HEK293T (cell line): ENCODE measurements at regions not wholly inside any gene's neighbourhood (a gene's known extent, or its start where the extent isn't known, plus 50 kb on each side); places are given as distances from the start of the nearest gene placed in this dataset.
"Not testable (repeated sequence)": the region's sequence is repeated elsewhere in the genome, so short reads cannot be mapped to it uniquely, and the experiment has no call there.

ENCODE experiments used
- CTCF ChIA-PET: fragments of 350-600 bp; formaldehyde crosslinking; extraction: SDS; loops from one replicate; lab custom pipeline; 2021; ENCODE audit warnings: antibody characterized with exemption, inconsistent platforms; lab: Yijun Ruan, JAX
- POLR2A ChIA-PET: fragments of 350-600 bp; formaldehyde crosslinking; extraction: SDS; loops from one replicate; lab custom pipeline; 2020; ENCODE audit warnings: antibody characterized with exemption, inconsistent platforms; lab: Yijun Ruan, JAX
- DNase-seq: peaks from one replicate; pipeline ENCODE4 v3.0.0; 2012; ENCODE audit warnings: mixed read lengths; ENCODE audit errors: extremely low spot score
- ARNT ChIP-seq: fragments of 450-650 bp; IDR thresholded peaks from 2 replicates; pipeline ENCODE4 v1.6.1; 2017; ENCODE audit warnings: mild to moderate bottlenecking
- BHLHE40 ChIP-seq: fragments of 450-650 bp; IDR thresholded peaks from 2 replicates; pipeline ENCODE4 v1.6.1; 2016; ENCODE audit warnings: mild to moderate bottlenecking, moderate library complexity, borderline replicate concordance
- CTBP1 ChIP-seq: fragments of 450-650 bp; IDR thresholded peaks from 2 replicates; pipeline ENCODE4 v1.6.1; 2016; ENCODE audit warnings: borderline replicate concordance
- ELF4 ChIP-seq: fragments of 450-650 bp; IDR thresholded peaks from 2 replicates; pipeline ENCODE4 v1.6.1; 2017; ENCODE audit warnings: antibody characterized with exemption
- FOXA1 ChIP-seq: fragments of 450-650 bp; IDR thresholded peaks from 2 replicates; pipeline ENCODE4 v1.6.1; 2016; ENCODE audit warnings: mild to moderate bottlenecking
- FOXK2 ChIP-seq: fragments of 450-650 bp; IDR thresholded peaks from 2 replicates; pipeline ENCODE4 v1.6.1; 2016; ENCODE audit warnings: mild to moderate bottlenecking
- FOXM1 ChIP-seq: fragments of 450-650 bp; IDR thresholded peaks from 2 replicates; pipeline ENCODE4 v1.6.1; 2017; ENCODE audit warnings: mild to moderate bottlenecking, borderline replicate concordance
- HDGF ChIP-seq: fragments of 450-650 bp; IDR thresholded peaks from 2 replicates; pipeline ENCODE4 v1.6.1; 2017; ENCODE audit warnings: antibody characterized with exemption, borderline replicate concordance
- L3MBTL2 ChIP-seq: fragments of 450-650 bp; conservative IDR thresholded peaks from 2 replicates; pipeline ENCODE4 v1.6.1; 2016; ENCODE audit warnings: mild to moderate bottlenecking
- LEF1 ChIP-seq: fragments of 450-650 bp; IDR thresholded peaks from 2 replicates; pipeline ENCODE4 v1.6.1; 2017; ENCODE audit warnings: mild to moderate bottlenecking, borderline replicate concordance
- NFRKB ChIP-seq: fragments of 450-650 bp; IDR thresholded peaks from 2 replicates; pipeline ENCODE4 v1.6.1; 2016; ENCODE audit warnings: mild to moderate bottlenecking, moderate library complexity
- PKNOX1 ChIP-seq: fragments of 450-650 bp; IDR thresholded peaks from 2 replicates; pipeline ENCODE4 v1.6.1; 2016
- SP1 ChIP-seq: fragments of 450-650 bp; IDR thresholded peaks from 2 replicates; pipeline ENCODE4 v1.6.1; 2017
- SUZ12 ChIP-seq: fragments of 450-650 bp; IDR thresholded peaks from 2 replicates; pipeline ENCODE4 v1.6.1; 2016; ENCODE audit warnings: mild to moderate bottlenecking
- TARDBP ChIP-seq: fragments of 450-650 bp; IDR thresholded peaks from 2 replicates; pipeline ENCODE4 v1.6.1; 2016
- ZNF384 ChIP-seq: fragments of 450-650 bp; IDR thresholded peaks from 2 replicates; pipeline ENCODE4 v1.6.1; 2016

- DNase-seq, result no peak
- CTCF ChIA-PET, result interaction anchor here (0.6 kb wide), 1 partner anchor 138 kb away, joined by 3 read pairs; no protein-coding TSS in a partner anchor
These were observed 68.1 kb upstream of the BLTP1 start for GRCh38 chr4:122083989-122084388.

GRCh38 chr4:122083351-122083750 is 68.8 kb upstream of the BLTP1 start:
- ChIA-PET CTCF (interaction anchor here (1.2 kb wide), 1 partner anchor 134 kb away, joined by 3 read pairs; no protein-coding TSS in a partner anchor), POLR2A (no interaction called here)
- no peak for DNase-seq
- TF ChIP-seq BHLHE40, result no peak
- TF ChIP-seq PKNOX1, result no peak
- TF ChIP-seq LEF1, result no peak
- TF ChIP-seq FOXK2, result no peak
- TF ChIP-seq CTBP1, result no peak
- no peak for TF ChIP-seq ELF4

More at GRCh38 chr4:122083989-122084388, 68.1 kb upstream of the BLTP1 start:
- TF ChIP-seq LEF1 (no peak), FOXA1 (no peak), NFRKB (no peak), ARNT (no peak), ZNF384 (no peak), CTBP1 (no peak), SP1 (no peak), TARDBP (no peak), L3MBTL2 (no peak), ELF4 (no peak), BHLHE40 (no peak), PKNOX1 (no peak), SUZ12 (no peak)
- POLR2A ChIA-PET, result no interaction called here

- no peak for DNase-seq
- TF ChIP-seq ZNF384 (no peak), ARNT (no peak), CTBP1 (no peak), PKNOX1 (no peak), HDGF (no peak), BHLHE40 (no peak), SP1 (no peak), SUZ12 (no peak), LEF1 (no peak), FOXK2 (no peak), NFRKB (no peak), FOXM1 (no peak)
- ChIA-PET POLR2A (no interaction called here), CTCF (interaction anchor here (1.2 kb wide), 1 partner anchor 133 kb away, joined by 3 read pairs; no protein-coding TSS in a partner anchor)
These were observed 69.5 kb upstream of the BLTP1 start for GRCh38 chr4:122082661-122083060.

GRCh38 chr4:122077653-122078052 is 74.5 kb upstream of the BLTP1 start:
- DNase-seq, CTCF ChIA-PET, POLR2A ChIA-PET: not testable (repeated sequence)

- POLR2A ChIA-PET, CTCF ChIA-PET, DNase-seq: not testable (repeated sequence)
These were observed 75.3 kb upstream of the BLTP1 start for GRCh38 chr4:122076835-122077234.

GRCh38 chr4:122073615-122074014 is 78.5 kb upstream of the BLTP1 start:
- ChIA-PET CTCF (no interaction called here), POLR2A (no interaction called here)
- DNase-seq, result no peak
- TF ChIP-seq FOXM1, result no peak
- TF ChIP-seq PKNOX1, result no peak
- no peak for TF ChIP-seq ARNT
- no peak for TF ChIP-seq LEF1

- ChIA-PET CTCF (no interaction called here), POLR2A (interaction anchor here (0.6 kb wide), 1 partner anchor 150 kb away, joined by 3 read pairs; no protein-coding TSS in a partner anchor)
- no peak for DNase-seq
- TF ChIP-seq L3MBTL2 (no peak), LEF1 (no peak), ARNT (no peak), PKNOX1 (no peak), SUZ12 (no peak), ELF4 (no peak), SP1 (no peak), FOXM1 (no peak), TARDBP (no peak), BHLHE40 (no peak), FOXK2 (no peak), FOXA1 (no peak), HDGF (no peak), CTBP1 (no peak), ZNF384 (no peak), NFRKB (no peak)
These were observed 86.2 kb upstream of the BLTP1 start for GRCh38 chr4:122065915-122066314.
